Retinal pigment epithelial cell (primary cell): ENCODE measurements at regions not wholly inside any gene's neighbourhood (a gene's known extent, or its start where the extent isn't known, plus 50 kb on each side); places are given as distances from the start of the nearest gene placed in this dataset.

Source experiments
- DNase-seq: peaks from one replicate; pipeline ENCODE4 v3.0.0-alpha.2; 2010; ENCODE audit warnings: low read depth
- H3K4me3 ChIP-seq: 2 replicates; pipeline ENCODE4 v1.5.1; 2011; ENCODE audit warnings: mild to moderate bottlenecking, low read length, control low read depth, moderate library complexity
- CTCF ChIP-seq: conservative IDR thresholded peaks from 2 replicates; pipeline ENCODE4 v1.5.1; 2011; ENCODE audit warnings: low read depth, low read length, control low read depth, inconsistent platforms

DNA sequence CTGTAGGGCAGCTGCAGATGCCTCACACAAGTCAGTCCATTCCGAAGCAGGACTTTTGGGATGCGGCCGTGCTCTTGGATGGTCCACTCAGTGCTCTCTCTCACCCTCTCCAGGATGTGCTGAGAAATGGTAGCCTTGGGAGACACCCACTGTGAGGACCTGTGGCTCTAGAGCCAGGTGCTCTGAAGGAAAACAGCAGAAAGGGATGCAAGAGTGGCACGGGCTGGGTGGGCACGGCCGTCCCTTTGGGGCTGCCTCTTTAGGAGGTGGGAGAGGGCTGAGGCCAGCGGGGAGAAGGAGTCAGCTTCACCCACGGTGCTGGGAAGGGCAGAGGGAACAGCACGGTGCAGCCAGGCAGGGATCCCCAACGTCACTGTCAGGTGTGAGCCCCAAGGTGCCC is 106.1 kb downstream of the RIPK4 start:
- no peak for TF ChIP-seq CTCF
- H3K4me3 ChIP-seq: no peak overlapping the region
- DNase-seq: no peak

GRCh38 chr21:41659791-41660560 is 106.9 kb downstream of the RIPK4 start:
- no peak overlapping the region for H3K4me3 ChIP-seq
- peak; percentile 67 for DNase-seq
- TF ChIP-seq CTCF: peak; percentile 39

DNA sequence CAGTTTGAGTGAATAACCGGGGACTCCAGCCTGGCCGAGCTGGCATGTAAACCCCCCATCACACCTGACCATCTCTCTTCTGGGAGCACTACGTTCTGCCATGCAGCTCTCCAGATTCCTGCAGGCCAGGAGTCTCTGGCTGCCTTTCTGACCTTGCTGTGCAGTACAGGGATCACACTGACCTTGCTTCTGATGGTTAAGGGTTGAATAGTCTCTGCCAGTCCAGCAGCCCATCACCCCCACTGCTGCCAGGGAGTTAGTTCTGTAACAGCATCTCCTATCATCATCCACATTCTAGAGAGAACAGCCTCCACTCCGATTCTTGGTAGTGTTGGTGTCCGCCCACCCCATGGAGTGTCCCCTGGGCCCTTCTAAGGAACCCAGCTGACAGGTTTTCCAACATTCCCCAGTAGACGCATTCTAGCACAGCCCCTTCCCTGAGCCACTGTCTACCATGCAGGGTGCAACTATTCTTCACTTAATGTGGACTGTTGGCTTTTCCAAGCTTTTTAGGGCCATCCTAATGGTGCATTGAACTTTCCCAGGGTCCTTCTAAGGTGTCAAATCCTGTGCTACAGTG is 109.8 kb downstream of the RIPK4 start:
- DNase-seq: no peak
- H3K4me3 ChIP-seq: no peak overlapping the region
- no peak for TF ChIP-seq CTCF

- DNase-seq: no peak
- no peak for TF ChIP-seq CTCF
- H3K4me3 ChIP-seq: no peak overlapping the region
Measured at GRCh38 chr21:41655259-41655658, 111.6 kb downstream of the RIPK4 start.

GRCh38 chr21:41653954-41654491 is 112.8 kb downstream of the RIPK4 start:
- no peak for DNase-seq
- no peak for TF ChIP-seq CTCF

GRCh38 chr21:41653243-41653953 is 113.5 kb downstream of the RIPK4 start:
- no peak for DNase-seq
- H3K4me3 ChIP-seq: no peak overlapping the region
- TF ChIP-seq CTCF: no peak

More at GRCh38 chr21:41653954-41654491, 112.8 kb downstream of the RIPK4 start:
- H3K4me3 ChIP-seq: no peak overlapping the region
